ENCODE measurements at regions not wholly inside any gene's neighbourhood (a gene's known extent, or its start where the extent isn't known, plus 50 kb on each side); places are given as distances from the start of the nearest gene placed in this dataset.
"Not testable (repeated sequence)": the region's sequence is repeated elsewhere in the genome, so short reads cannot be mapped to it uniquely, and the experiment has no call there.

GRCh38 chr9:2264081-2264480 lies 248.9 kb downstream of the SMARCA2 start:
- H3K27me3 Mint-ChIP-seq, result peaks cover 8 to 19% of the 10 kb centered on the region in 2 donors
- H3K4me3 Mint-ChIP-seq, result no peak overlapping the region
- peaks cover 0 to 4% of the 10 kb centered on the region in 2 donors for H3K4me1 Mint-ChIP-seq (ENCODE audit: low read depth in 2 of 2)
- H3K36me3 Mint-ChIP-seq (ENCODE audit: insufficient read depth), result no peaks in the 10 kb centered on the region
- H3K9me3 Mint-ChIP-seq, result no peaks in the 10 kb centered on the region
- ATAC-seq (replicated peaks), result no peak
- no peak overlapping the region for H3K27ac Mint-ChIP-seq
- DNase-seq, result no peak

DNA sequence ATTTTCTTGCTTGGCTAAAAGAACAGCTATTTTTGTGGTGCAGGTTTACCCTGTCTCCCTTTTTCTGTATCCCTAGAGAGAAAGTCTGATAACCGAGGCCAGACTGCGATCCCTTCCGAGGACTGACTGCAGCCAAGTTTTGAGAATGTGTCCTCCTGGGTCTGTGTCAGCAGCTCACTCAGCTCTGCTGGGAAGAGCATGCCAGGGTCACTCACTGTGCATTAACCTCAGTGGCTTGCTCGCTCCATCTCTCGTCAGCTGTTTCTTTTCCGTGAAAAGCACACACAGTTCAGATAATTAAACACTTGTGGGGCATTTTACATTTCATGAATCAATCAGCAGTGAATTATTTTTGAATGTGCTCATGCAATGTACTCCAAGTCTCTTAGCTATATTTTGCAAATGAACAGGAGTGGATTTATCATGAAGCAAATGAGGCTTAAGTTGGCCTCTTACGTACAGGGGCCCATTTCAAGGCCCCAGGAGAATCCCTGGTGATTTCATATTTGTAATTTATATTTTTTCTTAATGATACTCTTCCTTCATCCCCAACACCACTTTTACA lies 252.1 kb downstream of the SMARCA2 start:
- DNase-seq, result no peak
- Mint-ChIP-seq H3K27me3 (peaks cover 8 to 21% of the 10 kb centered on the region in 2 donors), H3K4me1 (ENCODE audit: low read depth in 2 of 2) (peaks cover 0 to 4% of the 10 kb centered on the region in 2 donors), H3K36me3 (ENCODE audit: insufficient read depth) (no peaks in the 10 kb centered on the region), H3K27ac (no peak overlapping the region), H3K9me3 (no peaks in the 10 kb centered on the region), H3K4me3 (no peak overlapping the region)
- no peak for ATAC-seq (replicated peaks)

DNA sequence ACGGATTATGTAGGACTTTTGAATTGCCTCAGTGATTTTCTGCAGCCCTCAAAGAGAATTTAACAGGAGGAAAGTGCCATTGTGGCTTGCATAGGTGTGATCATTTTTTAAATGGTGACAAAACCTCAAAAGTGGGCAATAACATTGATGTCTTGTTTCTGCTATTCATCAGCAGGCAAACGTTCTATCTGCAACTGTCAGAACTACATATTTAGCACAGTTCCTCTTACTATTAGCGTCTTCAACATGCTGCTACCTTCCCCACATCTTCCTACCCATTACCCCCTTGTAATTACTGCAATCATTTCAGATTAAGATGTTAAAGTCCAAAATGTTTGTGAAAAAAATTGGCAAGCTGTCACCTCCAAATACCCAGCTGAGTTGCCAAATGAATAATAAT lies 254.6 kb downstream of the SMARCA2 start:
- no peaks in the 10 kb centered on the region for H3K9me3 Mint-ChIP-seq
- ATAC-seq (replicated peaks) (no peak), DNase-seq (no peak)
- no peaks in the 10 kb centered on the region for H3K4me1 Mint-ChIP-seq (ENCODE audit: low read depth in 2 of 2)
- no peak overlapping the region for H3K4me3 Mint-ChIP-seq
- peaks cover 0 to 17% of the 10 kb centered on the region in 2 donors for H3K27me3 Mint-ChIP-seq
- H3K36me3 Mint-ChIP-seq (ENCODE audit: insufficient read depth), result no peaks in the 10 kb centered on the region
- no peak overlapping the region for H3K27ac Mint-ChIP-seq

DNA sequence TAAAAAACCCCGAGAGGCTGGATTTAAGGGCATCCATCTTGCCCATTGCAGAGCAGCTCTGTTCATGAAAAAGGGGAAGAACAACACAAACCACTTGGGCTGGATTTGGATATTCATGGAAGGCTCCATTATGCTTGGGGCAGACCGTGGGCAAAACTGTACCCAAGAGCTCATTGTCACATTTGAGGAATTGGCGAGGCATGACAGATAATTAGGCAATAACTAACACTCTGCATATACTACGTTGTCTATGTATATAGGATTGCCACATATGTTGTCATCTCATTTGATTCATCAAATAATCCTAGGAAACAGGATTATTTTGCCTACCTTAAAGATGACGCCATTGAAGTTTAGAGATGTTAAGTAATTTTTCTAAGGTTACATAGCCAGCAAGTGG lies 255.4 kb downstream of the SMARCA2 start:
- ATAC-seq (replicated peaks) (no peak), DNase-seq (no peak)
- H3K9me3 Mint-ChIP-seq, result no peaks in the 10 kb centered on the region
- no peaks in the 10 kb centered on the region for H3K36me3 Mint-ChIP-seq (ENCODE audit: insufficient read depth)
- H3K4me3 Mint-ChIP-seq, result no peak overlapping the region
- H3K27ac Mint-ChIP-seq, result no peak overlapping the region
- no peaks in the 10 kb centered on the region for H3K4me1 Mint-ChIP-seq (ENCODE audit: low read depth in 2 of 2)
- H3K27me3 Mint-ChIP-seq, result peaks cover 0 to 17% of the 10 kb centered on the region in 2 donors

GRCh38 chr9:2271426-2271825 lies 256.3 kb downstream of the SMARCA2 start:
- ATAC-seq (replicated peaks) (peak; percentile 17), DNase-seq (no peak)
- H3K27ac Mint-ChIP-seq, result no peak overlapping the region

DNA sequence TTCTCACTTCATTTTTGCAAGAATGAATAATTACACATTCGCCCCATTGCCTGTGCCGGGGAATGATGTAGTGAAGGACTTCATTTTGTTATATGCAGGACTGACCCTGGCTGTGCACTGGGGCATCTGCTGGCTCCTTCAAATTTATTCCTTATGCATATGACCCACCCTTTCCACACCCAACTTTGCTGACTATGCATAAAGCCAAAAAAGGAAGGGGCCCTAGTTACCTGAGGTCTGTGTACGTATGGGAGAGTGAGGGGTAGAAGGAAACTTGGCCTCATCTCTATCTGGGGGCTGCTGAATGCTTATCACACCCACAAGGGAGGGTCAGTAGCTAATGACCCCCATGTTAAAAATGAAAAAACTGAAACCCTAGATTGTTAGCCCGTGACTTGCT lies 259.6 kb downstream of the SMARCA2 start:
- Mint-ChIP-seq H3K27ac (no peak overlapping the region), H3K9me3 (no peaks in the 10 kb centered on the region)
- DNase-seq, result no peak

More at GRCh38 chr9:2271426-2271825, 256.3 kb downstream of the SMARCA2 start:
- H3K36me3 Mint-ChIP-seq (ENCODE audit: insufficient read depth), result no peaks in the 10 kb centered on the region
- H3K27me3 Mint-ChIP-seq, result peaks cover 0 to 17% of the 10 kb centered on the region in 2 donors
- no peaks in the 10 kb centered on the region for H3K9me3 Mint-ChIP-seq
- no peaks in the 10 kb centered on the region for H3K4me1 Mint-ChIP-seq (ENCODE audit: low read depth in 2 of 2)
- no peak overlapping the region for H3K4me3 Mint-ChIP-seq

GRCh38 chr9:2276296-2276695 lies 261.1 kb downstream of the SMARCA2 start:
- Mint-ChIP-seq H3K4me3 (no peak overlapping the region), H3K4me1 (ENCODE audit: low read depth in 2 of 2) (no peaks in the 10 kb centered on the region), H3K9me3 (no peaks in the 10 kb centered on the region), H3K27ac (no peak overlapping the region), H3K27me3 (peaks cover 0 to under 1% of the 10 kb centered on the region in 2 donors), H3K36me3 (ENCODE audit: insufficient read depth) (no peaks in the 10 kb centered on the region)
- DNase-seq (no peak), ATAC-seq (replicated peaks) (no peak)

More for the DNA sequence above, 259.6 kb downstream of the SMARCA2 start:
- Mint-ChIP-seq H3K27me3 (peaks cover 0 to 5% of the 10 kb centered on the region in 2 donors), H3K4me3 (no peak overlapping the region), H3K36me3 (ENCODE audit: insufficient read depth) (no peaks in the 10 kb centered on the region), H3K4me1 (ENCODE audit: low read depth in 2 of 2) (no peaks in the 10 kb centered on the region)
- ATAC-seq (replicated peaks), result no peak

DNA sequence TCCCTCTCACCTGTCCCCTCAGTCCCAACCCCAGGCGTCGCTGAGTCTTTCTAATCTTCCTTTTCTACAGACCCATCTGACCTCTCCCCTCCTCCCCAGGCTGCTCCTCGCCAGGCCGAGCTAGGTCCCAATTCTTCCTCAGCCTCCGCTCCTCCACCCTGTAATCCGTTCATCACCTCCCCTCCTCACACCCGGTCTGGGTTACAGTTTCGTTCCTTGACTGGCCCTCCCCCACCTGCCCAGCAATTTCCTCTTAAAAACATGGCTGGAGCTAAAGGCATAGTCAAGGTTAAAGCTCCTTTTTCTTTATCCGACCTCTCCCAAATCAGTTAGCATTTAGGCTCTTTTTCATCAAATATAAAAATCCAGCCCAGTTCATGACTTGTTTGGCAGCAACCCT lies 262.0 kb downstream of the SMARCA2 start:
- H3K36me3 Mint-ChIP-seq (ENCODE audit: insufficient read depth); H3K4me3 Mint-ChIP-seq; H3K27ac Mint-ChIP-seq: not testable (repeated sequence)

GRCh38 chr9:2277644-2278043 lies 262.5 kb downstream of the SMARCA2 start:
- DNase-seq; H3K27me3 Mint-ChIP-seq; H3K9me3 Mint-ChIP-seq; H3K27ac Mint-ChIP-seq; H3K4me1 Mint-ChIP-seq (ENCODE audit: low read depth in 2 of 2); H3K4me3 Mint-ChIP-seq; H3K36me3 Mint-ChIP-seq (ENCODE audit: insufficient read depth); ATAC-seq (replicated peaks): not testable (repeated sequence)

More for the DNA sequence above, 262.0 kb downstream of the SMARCA2 start:
- not testable (repeated sequence) for H3K27me3 Mint-ChIP-seq; ATAC-seq (replicated peaks); DNase-seq; H3K4me1 Mint-ChIP-seq (ENCODE audit: low read depth in 2 of 2); H3K9me3 Mint-ChIP-seq

DNA sequence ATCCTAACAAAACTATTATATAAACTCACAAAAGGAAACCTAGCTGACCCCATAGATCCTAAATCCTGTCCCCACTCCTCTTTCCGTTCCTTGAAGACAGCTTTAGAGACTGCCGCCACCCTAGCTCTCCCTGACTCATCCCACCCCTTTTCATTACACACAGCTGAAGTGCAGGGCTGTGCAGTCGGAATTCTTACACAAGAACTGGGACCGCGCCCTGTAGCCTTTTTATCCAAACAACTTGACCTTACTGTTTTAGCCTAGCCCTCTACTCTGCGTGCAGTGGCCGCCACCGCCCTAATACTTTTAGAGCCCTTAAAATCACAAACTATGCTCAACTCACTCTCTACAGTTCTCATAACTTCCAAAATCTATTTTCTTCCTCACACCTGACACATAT lies 264.0 kb downstream of the SMARCA2 start:
- H3K27me3 Mint-ChIP-seq; ATAC-seq (replicated peaks); H3K27ac Mint-ChIP-seq; DNase-seq; H3K36me3 Mint-ChIP-seq (ENCODE audit: insufficient read depth); H3K9me3 Mint-ChIP-seq; H3K4me1 Mint-ChIP-seq (ENCODE audit: low read depth in 2 of 2); H3K4me3 Mint-ChIP-seq: not testable (repeated sequence)

DNA sequence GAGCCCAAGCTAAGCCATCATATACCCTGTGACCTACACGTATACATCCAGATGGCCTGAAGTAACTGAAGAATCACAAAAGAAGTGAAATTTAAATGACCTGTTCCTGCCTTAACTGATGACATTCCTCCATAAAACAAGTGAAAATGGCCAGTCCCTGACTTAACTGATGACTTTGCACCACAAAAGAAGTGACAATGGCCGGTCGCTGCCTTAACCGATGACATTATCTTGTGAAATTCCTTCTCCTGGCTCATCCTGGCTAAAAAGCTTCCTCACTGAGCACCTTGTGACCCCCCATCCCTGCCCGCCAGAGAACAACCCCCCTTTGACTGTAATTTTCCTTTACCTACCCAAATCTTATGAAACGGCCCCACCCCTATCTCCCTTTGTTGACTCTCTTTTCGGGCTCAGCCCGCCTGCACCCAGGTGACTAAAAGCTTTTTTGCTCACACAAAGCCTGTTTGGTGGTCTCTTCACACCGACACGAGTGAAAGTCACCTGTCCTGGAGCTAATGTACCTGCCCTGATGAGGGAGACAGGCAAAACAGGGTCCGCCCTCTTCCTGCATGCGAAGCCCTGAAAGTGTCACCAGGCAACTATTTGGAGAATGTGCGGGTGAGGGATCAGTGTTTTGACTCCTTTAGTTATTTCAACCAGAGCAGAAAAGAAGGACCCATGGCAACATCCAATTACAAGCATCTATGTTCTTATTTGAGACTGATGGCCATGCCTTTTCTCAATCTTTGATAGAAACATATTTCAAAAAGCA lies 266.1 kb downstream of the SMARCA2 start:
- ATAC-seq (replicated peaks), result no peak
- Mint-ChIP-seq H3K27ac (no peak overlapping the region), H3K4me1 (ENCODE audit: low read depth in 2 of 2) (no peaks in the 10 kb centered on the region), H3K9me3 (no peaks in the 10 kb centered on the region), H3K4me3 (no peak overlapping the region), H3K27me3 (peaks cover 0 to 6% of the 10 kb centered on the region in 2 donors), H3K36me3 (ENCODE audit: insufficient read depth) (no peaks in the 10 kb centered on the region)
- no peak for DNase-seq

- no peak overlapping the region for H3K4me3 Mint-ChIP-seq
- no peaks in the 10 kb centered on the region for H3K9me3 Mint-ChIP-seq
- peaks cover 0 to 6% of the 10 kb centered on the region in 2 donors for H3K27me3 Mint-ChIP-seq
- ATAC-seq (replicated peaks) (no peak), DNase-seq (no peak)
- no peaks in the 10 kb centered on the region for H3K36me3 Mint-ChIP-seq (ENCODE audit: insufficient read depth)
- no peaks in the 10 kb centered on the region for H3K4me1 Mint-ChIP-seq (ENCODE audit: low read depth in 2 of 2)
- H3K27ac Mint-ChIP-seq, result no peak overlapping the region
Observed at GRCh38 chr9:2281803-2282185, 266.6 kb downstream of the SMARCA2 start.

- no peak for DNase-seq
- H3K4me1 Mint-ChIP-seq (ENCODE audit: low read depth in 2 of 2), result no peaks in the 10 kb centered on the region
- H3K27me3 Mint-ChIP-seq, result peaks cover 18 to 19% of the 10 kb centered on the region in 2 donors
- no peaks in the 10 kb centered on the region for H3K9me3 Mint-ChIP-seq
- no peak overlapping the region for H3K27ac Mint-ChIP-seq
- no peaks in the 10 kb centered on the region for H3K36me3 Mint-ChIP-seq (ENCODE audit: insufficient read depth)
- no peak for ATAC-seq (replicated peaks)
- H3K4me3 Mint-ChIP-seq, result no peak overlapping the region
Observed at GRCh38 chr9:2284770-2285169, 269.6 kb downstream of the SMARCA2 start.
